GM21390 (cell line): ENCODE measurements at regions not wholly inside any gene's neighbourhood (a gene's known extent, or its start where the extent isn't known, plus 50 kb on each side); places are given as distances from the start of the nearest gene placed in this dataset.

ENCODE experiments used
- ATAC-seq: cut with Tn5 transposase; IDR thresholded peaks from one replicate; pipeline ENCODE4 v1.9.1; 2021; ENCODE audit not compliant: unreplicated experiment

DNA sequence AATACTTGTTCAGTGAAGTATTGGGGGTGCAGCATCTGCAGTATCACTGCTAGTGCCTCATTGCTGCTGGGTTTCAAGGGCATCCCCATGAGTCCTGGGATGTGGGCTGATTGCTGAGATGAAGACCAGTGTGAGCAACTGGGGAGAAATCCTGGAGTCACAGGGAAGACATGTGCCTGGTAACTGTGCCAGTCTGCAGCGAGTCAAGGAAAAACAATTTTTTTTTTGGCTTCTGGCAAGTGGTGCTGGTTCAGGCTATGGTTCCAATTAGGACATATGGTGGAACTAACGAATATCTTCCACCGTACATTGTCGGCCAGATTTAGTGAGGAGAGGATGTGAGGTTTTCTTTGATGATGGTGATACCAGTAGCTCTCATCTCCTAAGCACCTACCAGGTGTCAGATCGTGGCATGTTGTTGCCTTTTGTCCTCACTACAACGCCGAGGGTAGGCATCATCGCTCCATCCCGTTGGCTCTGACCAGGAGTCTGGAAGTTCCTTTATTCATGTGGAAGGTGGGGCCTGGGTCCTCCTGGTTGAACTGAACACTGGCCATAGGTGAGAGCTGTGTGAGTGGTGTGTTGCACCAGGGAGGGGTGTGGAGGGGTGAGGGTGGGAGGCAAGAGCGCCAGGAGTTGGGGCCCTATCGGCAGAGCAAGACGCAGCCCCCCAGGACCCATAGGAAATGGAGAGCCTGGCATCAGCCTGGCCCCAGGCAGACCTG is 118.0 kb upstream of the HS6ST1 start:
- no peak for ATAC-seq

DNA sequence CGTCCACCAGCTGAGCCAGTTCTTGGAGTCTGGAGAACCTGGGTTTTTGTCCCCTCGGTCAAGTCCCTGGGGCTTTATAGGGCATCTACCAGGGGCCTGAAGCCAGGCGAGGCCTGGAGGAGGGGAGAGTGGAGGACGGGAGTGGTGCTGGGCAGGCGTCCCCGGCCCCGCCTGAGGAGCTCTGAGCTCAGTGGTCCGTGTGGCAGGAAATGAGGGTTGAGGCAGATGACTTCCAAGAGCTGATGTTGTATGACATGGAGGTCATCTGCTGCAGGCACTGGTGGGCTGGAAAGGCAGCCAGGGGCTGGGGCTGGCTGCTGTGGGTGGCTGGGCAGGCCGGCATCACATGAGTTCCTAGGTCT is 118.5 kb upstream of the HS6ST1 start:
- no peak for ATAC-seq

DNA sequence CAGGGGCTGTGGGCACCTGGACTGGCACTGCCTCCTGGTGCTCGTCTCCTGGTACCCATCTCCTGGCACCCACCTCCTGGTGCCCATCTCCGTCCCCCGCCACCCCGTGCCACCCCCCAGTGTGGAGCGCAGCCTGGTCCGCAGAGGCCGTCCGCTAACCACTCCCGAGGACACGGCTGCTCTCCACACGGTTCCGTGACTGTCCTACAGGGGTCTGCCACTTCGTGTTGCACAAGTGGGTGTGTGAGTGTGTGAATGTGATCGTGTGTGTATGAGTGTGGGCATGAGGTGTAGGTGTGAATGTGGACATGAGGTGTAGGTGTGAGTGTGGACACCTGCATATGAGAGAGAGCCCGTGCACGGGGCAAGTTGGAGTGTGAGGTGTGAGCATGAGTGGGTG is 119.4 kb upstream of the HS6ST1 start:
- no peak for ATAC-seq

DNA sequence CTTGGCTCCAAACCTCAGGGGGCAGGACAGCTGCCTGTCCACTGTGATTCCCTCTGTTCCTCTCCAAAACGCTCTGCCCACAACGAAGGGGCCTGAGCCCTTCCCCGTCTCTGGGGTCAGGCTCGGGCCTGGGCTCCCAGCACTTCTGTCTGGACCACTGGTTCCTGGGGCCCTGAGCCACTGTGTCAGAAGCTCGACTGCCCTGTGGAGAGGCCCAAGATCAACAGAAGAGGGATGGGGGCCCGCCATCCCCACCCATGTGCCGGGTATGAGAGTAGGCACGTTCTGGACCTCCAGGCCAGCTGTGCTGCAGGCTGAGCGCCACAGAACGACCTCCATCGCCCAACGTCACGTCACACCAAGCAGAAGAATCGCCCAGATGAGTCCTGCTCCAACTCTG is 119.9 kb upstream of the HS6ST1 start:
- no peak for ATAC-seq

DNA sequence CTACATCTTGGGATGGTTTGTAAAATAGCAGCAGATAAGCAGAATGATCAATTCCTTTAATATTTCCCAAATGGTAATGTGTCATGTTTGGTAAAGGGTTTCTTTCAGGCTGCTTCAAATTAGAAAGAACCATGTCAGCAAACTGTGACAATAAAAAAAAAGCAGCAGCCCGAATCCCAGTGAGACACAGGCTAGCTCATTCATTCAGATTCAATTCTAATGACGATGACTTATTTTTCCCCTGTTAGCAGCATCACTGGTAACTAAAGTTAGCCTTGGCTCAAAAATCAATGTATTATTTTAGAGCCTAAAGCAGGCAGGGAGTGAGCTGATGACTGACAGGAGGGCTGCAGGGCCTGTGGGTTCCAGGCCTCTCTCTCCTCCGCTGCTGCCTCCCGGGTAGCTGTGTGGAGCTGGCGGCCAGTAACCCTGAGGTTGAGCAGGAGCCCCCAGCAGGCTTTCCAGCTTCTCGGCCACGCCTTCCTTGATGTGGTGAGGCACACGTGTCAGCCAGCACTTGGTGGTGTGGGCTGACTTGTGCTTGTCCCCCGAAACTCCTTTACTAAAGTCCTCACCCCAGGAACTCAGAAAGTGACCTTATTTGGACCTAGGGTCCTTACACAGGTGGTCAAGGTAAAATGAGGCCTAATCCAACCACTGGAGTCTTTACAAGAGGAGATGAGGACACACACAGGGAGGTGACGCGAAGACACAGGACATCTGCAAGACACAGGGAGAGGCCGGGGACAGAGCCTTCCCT is 120.5 kb upstream of the HS6ST1 start:
- no peak for ATAC-seq

DNA sequence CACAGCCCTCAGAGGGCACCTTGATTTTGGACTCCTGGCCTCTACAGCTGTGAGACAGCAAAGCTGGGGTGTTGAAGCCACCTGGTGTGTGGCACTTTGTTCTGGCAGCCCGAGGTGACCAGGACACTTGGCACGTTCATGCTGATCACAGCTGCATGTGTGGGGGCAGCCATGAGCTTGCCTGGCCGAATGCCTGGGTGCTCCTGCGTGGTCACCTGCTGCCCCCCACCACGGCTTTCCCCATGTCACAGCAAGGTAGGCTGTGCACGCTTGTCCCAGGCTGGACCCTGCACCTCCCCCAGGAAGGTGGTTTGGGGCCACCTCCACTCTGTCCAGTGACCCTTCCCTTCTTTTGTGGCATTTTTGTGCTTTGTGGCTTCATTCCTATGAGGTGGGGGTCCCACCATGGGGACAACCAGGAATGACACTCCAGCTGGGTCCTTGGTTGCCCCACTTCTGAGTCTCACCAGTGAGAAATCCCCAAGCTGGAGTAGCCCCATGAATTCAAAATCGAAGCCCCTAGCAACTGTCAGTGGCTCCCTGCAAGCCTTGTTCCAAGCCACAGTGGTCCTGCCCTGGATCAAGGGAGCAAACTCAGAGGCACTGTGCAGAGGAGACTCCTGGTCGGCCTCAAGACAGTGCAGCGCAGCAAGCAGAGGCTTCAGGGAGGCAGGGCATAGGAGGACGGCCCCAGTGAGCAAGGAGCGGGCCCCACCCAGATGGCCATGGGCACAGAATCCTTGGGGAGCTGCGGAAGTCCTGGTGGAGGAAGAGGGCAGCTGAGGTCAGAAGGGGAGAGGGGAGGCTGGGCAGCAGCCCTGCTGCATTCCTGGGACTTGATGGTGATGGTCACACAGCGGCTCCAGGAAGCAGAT is 121.4 kb upstream of the HS6ST1 start:
- no peak for ATAC-seq

DNA sequence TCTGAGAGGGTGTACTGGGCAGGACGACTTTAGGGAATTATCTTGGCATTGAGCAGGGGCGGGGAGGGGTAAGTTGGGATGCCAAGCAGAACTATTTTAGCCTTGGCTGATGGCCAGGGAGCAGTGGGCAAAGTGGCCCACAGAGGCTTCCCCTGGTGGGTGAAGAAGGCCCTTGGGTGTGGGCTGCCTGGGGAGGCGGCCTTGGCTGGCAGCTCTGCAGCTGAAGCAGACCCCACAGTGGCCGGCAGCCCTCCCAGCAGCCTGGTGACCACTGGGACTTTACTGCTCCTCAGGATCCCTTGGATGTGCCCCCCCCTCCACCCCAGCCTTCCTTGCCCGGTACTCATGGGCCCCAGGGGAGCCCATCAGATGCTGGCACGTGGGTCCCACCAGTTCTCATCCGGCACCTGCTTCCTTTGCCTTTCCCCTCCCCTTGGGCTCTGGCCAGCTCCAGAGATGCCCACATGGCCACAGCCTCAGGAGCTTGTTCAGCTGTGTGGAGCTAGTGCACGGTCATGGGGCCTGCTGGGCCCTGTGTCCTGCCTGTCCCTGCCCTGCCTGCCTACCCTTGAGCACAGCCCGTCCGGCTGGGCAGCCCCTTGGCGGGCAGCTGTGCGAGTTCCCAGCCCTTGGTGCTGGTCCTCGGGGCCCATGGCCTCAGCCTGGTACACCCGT is 122.1 kb upstream of the HS6ST1 start:
- no peak for ATAC-seq

DNA sequence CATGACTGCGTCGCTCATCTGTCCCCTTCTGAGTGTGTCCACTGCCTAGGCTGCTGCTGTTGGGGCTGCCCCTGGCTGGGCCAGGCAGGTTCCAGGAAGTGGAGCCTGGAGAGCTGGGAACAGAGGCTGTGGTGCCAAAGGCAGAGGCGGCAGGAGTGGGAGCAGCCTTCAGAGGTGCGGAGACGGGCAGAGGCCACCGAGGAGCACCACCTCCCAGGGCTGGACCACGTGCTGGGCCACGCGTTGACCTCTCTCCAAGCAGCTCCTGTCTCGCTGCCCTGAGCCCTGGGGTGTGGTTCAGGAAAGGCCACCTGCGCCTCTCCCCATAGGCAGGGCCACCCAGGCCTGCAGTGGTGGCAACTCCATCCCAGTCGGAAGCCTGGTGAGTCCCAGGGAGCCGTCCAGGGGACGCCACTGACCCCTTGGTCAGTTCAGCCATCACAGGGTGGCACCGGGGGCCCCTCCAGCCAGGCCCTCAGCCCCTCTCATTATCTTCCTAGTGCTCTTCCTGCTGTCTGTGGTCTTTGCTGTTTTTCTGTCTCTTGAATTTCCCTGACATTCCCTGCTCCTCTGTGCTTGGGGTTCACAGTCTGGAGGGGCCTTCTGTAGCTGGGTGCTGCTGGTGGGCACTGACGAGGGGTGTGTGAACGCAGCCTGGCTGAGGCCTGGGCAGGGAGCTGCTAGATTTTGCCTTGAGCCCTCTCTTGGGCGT is 122.8 kb upstream of the HS6ST1 start:
- ATAC-seq = no peak

DNA sequence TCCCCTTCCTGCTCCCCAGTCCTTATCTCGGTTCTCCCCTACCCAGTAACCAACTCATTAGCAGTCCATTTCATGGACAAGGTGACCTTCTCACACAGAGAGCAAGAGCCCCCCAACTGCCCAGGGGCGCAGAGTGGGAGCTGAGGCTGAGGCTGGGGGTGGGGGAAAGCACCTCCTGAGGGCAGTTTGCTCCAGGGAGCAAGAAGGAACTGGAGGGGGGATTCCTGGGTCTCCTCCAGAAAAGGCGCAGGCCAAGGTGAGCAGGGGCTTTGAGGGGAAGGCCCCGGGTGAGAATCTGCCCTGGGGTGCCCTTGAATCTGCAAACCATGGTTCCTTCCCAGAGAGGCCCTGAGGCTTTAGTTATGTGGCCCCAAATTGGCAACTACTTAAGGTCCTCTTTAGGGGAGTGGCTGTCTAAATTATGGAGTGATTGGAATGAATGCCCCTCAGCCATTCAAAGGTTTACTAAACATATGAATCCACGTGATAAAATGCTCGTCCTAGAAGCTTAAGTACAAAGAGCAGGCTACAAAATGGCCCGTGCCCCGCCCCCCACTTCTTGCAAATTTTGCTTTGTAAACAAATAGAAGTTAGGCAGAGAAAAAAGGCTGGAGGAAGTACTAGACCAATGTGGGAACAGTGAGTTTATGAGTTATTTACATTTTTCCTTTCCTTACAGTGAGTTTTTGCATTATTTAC is 123.5 kb upstream of the HS6ST1 start:
- ATAC-seq = no peak

DNA sequence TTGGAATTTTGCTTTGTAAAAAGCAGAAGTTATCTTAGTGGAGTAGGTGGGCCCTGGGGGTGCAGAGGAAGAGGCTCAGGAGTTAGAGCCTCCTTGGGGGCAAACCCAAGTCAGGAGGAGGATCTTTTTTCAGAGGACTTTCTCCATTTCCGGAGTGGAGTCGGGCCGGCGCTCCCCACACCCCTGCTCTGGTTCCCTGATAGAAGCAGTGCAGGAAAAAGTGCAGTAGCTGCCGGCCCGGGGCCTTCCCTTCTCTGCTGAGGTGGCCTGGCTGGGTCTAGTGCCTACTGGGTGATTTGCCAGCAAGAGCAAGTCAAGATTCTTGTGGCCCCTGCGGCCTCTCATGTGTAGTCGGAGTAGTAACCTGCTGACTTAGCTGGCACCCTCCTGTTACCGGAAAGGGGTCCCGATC is 124.2 kb upstream of the HS6ST1 start:
- ATAC-seq = no peak

DNA sequence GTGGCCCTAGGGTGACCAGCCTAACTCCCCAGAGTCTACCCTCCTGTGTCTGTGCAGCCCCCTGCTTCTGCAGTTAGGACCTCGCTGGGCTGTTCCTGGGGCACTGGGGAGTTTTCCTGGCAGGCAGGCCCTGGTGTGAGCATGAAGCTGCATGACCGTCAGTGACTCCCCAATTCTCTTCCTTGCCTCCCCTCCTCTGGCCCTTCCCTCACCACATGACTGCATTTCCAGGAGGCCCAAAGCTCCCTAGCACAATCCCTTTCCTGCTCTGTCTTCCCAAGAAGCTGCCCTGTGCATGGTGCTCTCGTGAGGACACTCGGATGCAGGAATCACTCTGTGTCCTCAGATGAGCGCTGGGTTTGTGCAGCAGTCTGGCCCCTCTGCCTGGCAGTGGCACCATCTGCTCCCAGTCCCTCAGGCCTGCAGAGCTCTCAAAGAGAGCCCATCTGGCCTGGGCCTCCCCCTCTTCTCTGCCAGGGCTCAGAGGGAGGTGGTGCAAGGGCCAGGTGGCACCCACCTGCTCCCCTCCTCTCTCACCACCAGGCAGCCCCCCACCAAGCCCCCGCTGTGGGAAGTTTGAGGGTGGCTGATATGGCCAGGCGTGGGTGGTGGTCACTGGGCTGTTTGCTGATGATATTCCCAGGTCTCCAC is 125.6 kb upstream of the HS6ST1 start:
- ATAC-seq = no peak

DNA sequence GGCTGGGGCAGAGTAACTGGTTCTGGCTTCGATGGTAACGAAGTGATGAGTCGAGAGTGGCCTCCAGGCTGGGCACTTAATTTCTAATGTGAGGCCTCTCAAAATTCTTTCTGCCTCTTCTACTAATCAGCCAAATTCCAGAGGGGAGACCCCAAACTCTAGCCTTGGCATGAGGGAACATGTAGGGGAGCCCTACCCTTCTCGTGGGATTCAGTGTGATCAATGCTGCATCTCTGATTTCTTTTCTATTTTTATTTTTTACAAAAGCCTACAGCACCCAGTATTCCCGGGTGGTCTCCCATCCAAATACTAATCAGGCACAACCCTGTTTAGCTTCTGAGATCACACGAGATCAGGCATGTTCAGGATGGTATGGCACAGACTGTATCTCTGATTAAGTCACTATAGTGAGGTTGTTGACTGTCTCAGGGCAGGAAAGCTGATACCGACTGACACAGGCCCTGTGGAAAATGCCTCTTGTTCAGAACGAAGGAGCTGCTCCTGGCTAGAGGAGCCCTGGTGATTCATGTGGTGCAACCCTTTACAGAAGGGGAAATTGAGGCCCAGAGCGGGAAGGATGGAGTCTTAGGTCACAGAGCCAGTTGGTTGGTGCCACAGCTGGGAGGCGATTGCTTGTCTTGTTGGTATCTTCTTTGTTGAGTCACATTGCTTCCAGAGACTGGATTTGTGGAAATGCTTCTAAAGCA is 126.3 kb upstream of the HS6ST1 start:
- ATAC-seq = no peak

DNA sequence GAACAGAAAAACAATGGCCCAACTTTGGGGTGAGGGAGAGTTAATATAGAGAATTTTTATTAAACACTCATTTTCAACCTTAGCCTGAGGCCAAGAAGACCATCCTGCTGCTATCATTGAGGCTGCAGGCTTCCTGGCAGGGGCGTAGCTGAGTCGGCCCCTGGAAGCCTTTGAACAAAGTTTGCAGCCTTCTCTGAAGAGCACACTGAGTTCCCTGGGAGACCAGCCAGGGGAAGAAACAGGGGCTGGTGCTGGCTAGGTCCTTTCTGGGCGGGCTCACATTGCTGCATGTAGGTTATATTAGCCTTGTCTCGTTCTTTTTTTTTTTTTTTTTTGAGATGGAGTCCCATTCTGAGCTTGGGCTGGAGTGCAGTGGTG is 126.8 kb upstream of the HS6ST1 start:
- ATAC-seq = no peak

DNA sequence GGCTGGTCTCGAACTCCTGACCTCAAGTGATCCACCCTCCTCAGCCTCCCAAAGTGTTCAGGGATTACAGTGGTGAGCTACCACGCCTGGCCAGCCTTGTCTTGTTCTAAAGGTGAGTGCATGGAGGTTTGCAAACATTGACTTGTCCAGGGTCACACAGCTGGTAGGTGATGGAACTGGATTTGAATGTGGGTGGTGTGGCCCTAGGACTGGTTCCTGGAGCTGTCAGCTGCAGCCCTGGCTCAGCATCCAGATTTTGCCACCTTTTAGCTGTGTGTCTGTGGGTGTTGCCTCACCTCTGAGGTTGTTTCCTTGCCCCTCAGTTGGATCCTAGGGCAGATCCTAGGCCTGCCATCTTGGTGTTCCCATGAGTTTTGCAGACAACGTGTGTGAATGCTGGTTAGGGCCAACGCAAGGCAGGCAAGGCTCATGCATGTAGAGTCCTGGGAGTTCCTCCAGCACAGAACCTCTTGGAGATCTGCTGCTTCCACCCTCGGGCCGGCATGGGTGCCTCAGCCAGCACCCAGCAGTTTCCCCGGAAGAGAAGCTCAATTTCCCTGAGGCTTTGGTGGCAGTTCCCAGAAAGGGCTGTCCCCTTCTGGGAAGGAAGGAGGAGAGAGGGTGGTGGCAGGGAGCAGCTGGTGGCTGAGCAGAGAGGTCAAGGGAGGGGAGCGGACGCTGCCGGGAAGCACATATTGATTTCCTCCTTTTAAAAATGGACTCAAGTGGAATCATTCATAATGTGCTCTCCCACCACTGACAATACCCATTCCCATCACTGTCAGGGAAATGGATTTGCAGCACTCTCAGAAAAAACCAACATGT is 127.6 kb upstream of the HS6ST1 start:
- no peak for ATAC-seq

DNA sequence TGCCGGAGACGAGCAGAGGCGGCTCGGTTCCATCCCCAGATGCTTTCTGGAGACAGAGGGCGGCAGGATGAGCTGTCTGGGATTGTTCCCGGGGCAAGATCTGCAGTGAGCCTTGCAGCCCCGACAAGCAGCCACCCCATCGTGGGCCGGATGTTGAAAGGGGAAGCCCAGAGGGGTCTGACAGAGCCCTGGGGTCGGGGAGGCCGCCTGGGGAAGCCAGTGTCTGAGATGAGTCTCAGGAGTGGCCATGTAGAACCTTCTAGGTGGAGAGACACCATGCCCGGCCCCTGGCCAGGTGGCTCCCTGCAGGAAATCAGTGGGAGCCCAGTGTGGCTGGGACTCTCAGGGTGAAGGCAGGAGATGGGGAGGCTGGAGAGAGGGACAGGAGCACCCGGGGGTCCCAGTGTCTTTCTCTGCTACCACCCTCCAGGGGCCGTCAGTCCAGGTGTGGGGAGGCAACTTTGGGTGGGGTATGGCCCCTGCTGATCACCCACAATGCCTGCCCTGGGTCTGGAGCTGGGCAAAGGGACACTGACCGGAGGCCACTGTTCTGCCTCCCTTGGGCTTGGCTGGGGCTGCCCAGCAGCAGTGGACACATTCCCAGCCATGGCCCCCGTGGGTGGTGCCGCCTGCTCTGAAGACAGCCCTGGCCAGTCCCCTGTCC is 128.3 kb upstream of the HS6ST1 start:
- no peak for ATAC-seq

DNA sequence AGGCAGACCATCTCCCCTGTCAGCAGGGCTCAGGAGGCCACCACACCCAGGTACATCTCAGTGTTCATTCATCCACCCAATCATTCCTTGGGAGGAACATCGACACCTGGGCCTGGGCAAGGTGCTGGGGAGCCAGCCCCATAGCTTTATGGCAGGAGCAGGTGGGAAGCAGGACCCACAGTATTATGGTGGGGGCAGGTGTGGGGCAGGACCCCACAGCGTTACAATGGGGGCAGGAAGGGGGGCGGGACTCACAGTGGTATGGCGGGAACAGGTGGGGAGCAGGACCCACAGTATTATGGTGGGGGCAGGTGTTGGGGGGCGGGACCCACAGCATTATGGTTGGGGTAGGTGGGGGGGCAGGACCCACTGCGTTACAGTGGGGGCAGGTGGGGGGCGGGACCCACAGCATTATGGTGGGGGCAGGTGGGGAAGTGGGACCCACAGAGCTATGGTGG is 128.9 kb upstream of the HS6ST1 start:
- no peak for ATAC-seq
